Activated T-helper 2 cell treated with anti-CD3 and anti-CD28 coated beads, Interferon-gamma antibody, Interleukin-2, Interleukin-4, amounts not matched to agents 10 μg/mL and 5 μg/mL and 100 μg/mL, durations not matched to agents 14 hours and 24 hours and 36 hours (primary cell): ENCODE measurements at regions not wholly inside any gene's neighbourhood (a gene's known extent, or its start where the extent isn't known, plus 50 kb on each side); places are given as distances from the start of the nearest gene placed in this dataset.

Source experiments
- DNase-seq: peaks from one replicate; pipeline ENCODE4 v3.0.0; 2021; ENCODE audit warnings: low spot score
- H3K27ac Mint-ChIP-seq: one replicate; pipeline ENCODE4 v1.8.0; 2021; ENCODE audit warnings: mixed read lengths
- H3K27me3 Mint-ChIP-seq: one replicate; pipeline ENCODE4 v1.8.0; 2021; ENCODE audit warnings: low read depth, mixed read lengths
- H3K36me3 Mint-ChIP-seq: one replicate; pipeline ENCODE4 v1.8.0; 2021; ENCODE audit warnings: low read depth, mixed read lengths
- H3K4me1 Mint-ChIP-seq: one replicate; pipeline ENCODE4 v1.8.0; 2021; ENCODE audit warnings: low read depth, mixed read lengths
- H3K4me3 Mint-ChIP-seq: one replicate; pipeline ENCODE4 v1.8.0; 2021; ENCODE audit warnings: low read depth, mild to moderate bottlenecking, moderate library complexity, mixed read lengths
- H3K9me3 Mint-ChIP-seq: one replicate; pipeline ENCODE4 v1.8.0; 2021; ENCODE audit warnings: mixed read lengths
- intact Hi-C: fragments of 100-400 bp; cut with micrococcal nuclease; formaldehyde crosslinking; loops from one replicate; pipeline ENCODE4 v1.15.1; 2023

GRCh38 chr3:164524201-164524600, 554.1 kb downstream of the SI start:
- no peak overlapping the region for H3K27ac Mint-ChIP-seq
- intact Hi-C loops, result no loop called here
- no peaks in the 10 kb centered on the region for H3K27me3 Mint-ChIP-seq
- no peak overlapping the region for H3K4me3 Mint-ChIP-seq
- H3K9me3 Mint-ChIP-seq, result peaks cover 24% of the 10 kb centered on the region
- no peaks in the 10 kb centered on the region for H3K4me1 Mint-ChIP-seq
- DNase-seq, result no peak
- H3K36me3 Mint-ChIP-seq, result no peaks in the 10 kb centered on the region

- H3K27me3 Mint-ChIP-seq, result no peaks in the 10 kb centered on the region
- no peak for DNase-seq
- H3K9me3 Mint-ChIP-seq, result peaks cover 36% of the 10 kb centered on the region
- no peaks in the 10 kb centered on the region for H3K36me3 Mint-ChIP-seq
- no peaks in the 10 kb centered on the region for H3K4me1 Mint-ChIP-seq
- H3K27ac Mint-ChIP-seq, result no peak overlapping the region
- intact Hi-C loops, result no loop called here
- no peak overlapping the region for H3K4me3 Mint-ChIP-seq
These were observed 556.1 kb downstream of the SI start for GRCh38 chr3:164522073-164522763.

GRCh38 chr3:164521644-164522043, 556.7 kb downstream of the SI start:
- Mint-ChIP-seq H3K4me3 (no peak overlapping the region), H3K36me3 (no peaks in the 10 kb centered on the region), H3K27ac (no peak overlapping the region), H3K27me3 (no peaks in the 10 kb centered on the region), H3K9me3 (peaks cover 41% of the 10 kb centered on the region), H3K4me1 (no peaks in the 10 kb centered on the region)
- intact Hi-C loops, result no loop called here
- DNase-seq, result no peak

GRCh38 chr3:164521139-164521538, 557.2 kb downstream of the SI start:
- H3K27ac Mint-ChIP-seq, result no peak overlapping the region
- no peaks in the 10 kb centered on the region for H3K27me3 Mint-ChIP-seq
- no peak for DNase-seq
- H3K4me1 Mint-ChIP-seq, result no peaks in the 10 kb centered on the region
- H3K4me3 Mint-ChIP-seq, result no peak overlapping the region
- intact Hi-C loops, result no loop called here
- H3K36me3 Mint-ChIP-seq, result no peaks in the 10 kb centered on the region
- H3K9me3 Mint-ChIP-seq, result peaks cover 46% of the 10 kb centered on the region

- H3K9me3 Mint-ChIP-seq, result peaks cover 31% of the 10 kb centered on the region
- no peaks in the 10 kb centered on the region for H3K36me3 Mint-ChIP-seq
- intact Hi-C loops, result no loop called here
- DNase-seq, result no peak
- H3K27me3 Mint-ChIP-seq, result no peaks in the 10 kb centered on the region
- H3K4me1 Mint-ChIP-seq, result no peaks in the 10 kb centered on the region
- no peak overlapping the region for H3K4me3 Mint-ChIP-seq
- no peak overlapping the region for H3K27ac Mint-ChIP-seq
These were observed 563.0 kb downstream of the SI start for GRCh38 chr3:164515256-164515655.

GRCh38 chr3:164514576-164514975, 563.7 kb downstream of the SI start:
- Mint-ChIP-seq H3K27ac (no peak overlapping the region), H3K9me3 (peaks cover 30% of the 10 kb centered on the region), H3K4me1 (no peaks in the 10 kb centered on the region), H3K4me3 (no peak overlapping the region), H3K27me3 (no peaks in the 10 kb centered on the region), H3K36me3 (no peaks in the 10 kb centered on the region)
- intact Hi-C loops, result no loop called here
- no peak for DNase-seq

- Mint-ChIP-seq H3K4me3 (no peak overlapping the region), H3K9me3 (peaks cover 20% of the 10 kb centered on the region), H3K27ac (no peak overlapping the region), H3K36me3 (no peaks in the 10 kb centered on the region), H3K27me3 (no peaks in the 10 kb centered on the region), H3K4me1 (no peaks in the 10 kb centered on the region)
- DNase-seq, result no peak
- intact Hi-C loops, result no loop called here
These were observed 570.4 kb downstream of the SI start for GRCh38 chr3:164507886-164508285.

GRCh38 chr3:164498917-164499316, 579.4 kb downstream of the SI start:
- Mint-ChIP-seq H3K4me3 (no peak overlapping the region), H3K4me1 (no peaks in the 10 kb centered on the region), H3K9me3 (peaks cover 20% of the 10 kb centered on the region), H3K36me3 (no peaks in the 10 kb centered on the region), H3K27ac (no peak overlapping the region), H3K27me3 (no peaks in the 10 kb centered on the region)
- no peak for DNase-seq
- intact Hi-C loops, result no loop called here

GRCh38 chr3:164488893-164489292, 589.4 kb downstream of the SI start:
- H3K27ac Mint-ChIP-seq, result no peak overlapping the region

GRCh38 chr3:164486150-164486549, 592.1 kb downstream of the SI start:
- Mint-ChIP-seq H3K27me3 (no peaks in the 10 kb centered on the region), H3K4me3 (no peak overlapping the region), H3K9me3 (peaks cover 23% of the 10 kb centered on the region), H3K27ac (no peak overlapping the region), H3K36me3 (no peaks in the 10 kb centered on the region), H3K4me1 (no peaks in the 10 kb centered on the region)
- no peak for DNase-seq
- intact Hi-C loops, result no loop called here

More at GRCh38 chr3:164488893-164489292, 589.4 kb downstream of the SI start:
- intact Hi-C loops, result no loop called here
- no peak for DNase-seq
- H3K4me1 Mint-ChIP-seq, result no peaks in the 10 kb centered on the region
- no peaks in the 10 kb centered on the region for H3K36me3 Mint-ChIP-seq
- no peak overlapping the region for H3K4me3 Mint-ChIP-seq
- H3K9me3 Mint-ChIP-seq, result peaks cover 22% of the 10 kb centered on the region
- H3K27me3 Mint-ChIP-seq, result no peaks in the 10 kb centered on the region

GRCh38 chr3:164479978-164480377, 598.3 kb downstream of the SI start:
- H3K27me3 Mint-ChIP-seq, result no peaks in the 10 kb centered on the region
- no peaks in the 10 kb centered on the region for H3K36me3 Mint-ChIP-seq
- peaks cover 26% of the 10 kb centered on the region for H3K9me3 Mint-ChIP-seq
- H3K4me1 Mint-ChIP-seq, result no peaks in the 10 kb centered on the region
- H3K27ac Mint-ChIP-seq, result no peak overlapping the region
- no peak for DNase-seq
- intact Hi-C loops, result no loop called here
- no peak overlapping the region for H3K4me3 Mint-ChIP-seq

GRCh38 chr3:164479406-164479805, 598.9 kb downstream of the SI start:
- H3K4me1 Mint-ChIP-seq, result no peaks in the 10 kb centered on the region
- no peaks in the 10 kb centered on the region for H3K36me3 Mint-ChIP-seq
- no peak overlapping the region for H3K27ac Mint-ChIP-seq
- H3K4me3 Mint-ChIP-seq, result no peak overlapping the region
- H3K9me3 Mint-ChIP-seq, result peaks cover 25% of the 10 kb centered on the region
- H3K27me3 Mint-ChIP-seq, result no peaks in the 10 kb centered on the region
- no peak for DNase-seq
- intact Hi-C loops, result no loop called here

- intact Hi-C loops, result no loop called here
- Mint-ChIP-seq H3K27me3 (no peaks in the 10 kb centered on the region), H3K4me1 (no peaks in the 10 kb centered on the region), H3K9me3 (peaks cover 14% of the 10 kb centered on the region), H3K4me3 (no peak overlapping the region), H3K36me3 (no peaks in the 10 kb centered on the region), H3K27ac (no peak overlapping the region)
- no peak for DNase-seq
These were observed 600.0 kb downstream of the SI start for GRCh38 chr3:164478323-164478722.

- Mint-ChIP-seq H3K27me3 (no peaks in the 10 kb centered on the region), H3K36me3 (no peaks in the 10 kb centered on the region), H3K27ac (no peak overlapping the region), H3K4me1 (no peaks in the 10 kb centered on the region), H3K9me3 (peaks cover 11% of the 10 kb centered on the region), H3K4me3 (no peak overlapping the region)
- intact Hi-C loops, result no loop called here
- no peak for DNase-seq
These were observed 600.9 kb downstream of the SI start for GRCh38 chr3:164477403-164477802.
